NCI-H510A treated with DMSO at 0.1 percent for 48 hours (cell line): ENCODE measurements at regions not wholly inside any gene's neighbourhood (a gene's known extent, or its start where the extent isn't known, plus 50 kb on each side); places are given as distances from the start of the nearest gene placed in this dataset.
"Not testable (repeated sequence)": the region's sequence is repeated elsewhere in the genome, so short reads cannot be mapped to it uniquely, and the experiment has no call there.

ENCODE experiments used
- DNase-seq: peaks from one replicate; lab custom pipeline; 2025; lab: John Stamatoyannopoulos, UW

GRCh38 chr6:137309078-137309762 lies 90.0 kb upstream of the IFNGR1 start:
- DNase-seq = peak; percentile 14

- no peak for DNase-seq
Measured at GRCh38 chr6:137307163-137307854, 88.1 kb upstream of the IFNGR1 start.

- no peak for DNase-seq
Measured at GRCh38 chr6:137305691-137306090, 86.5 kb upstream of the IFNGR1 start.

GRCh38 chr6:137304020-137304780 lies 85.0 kb upstream of the IFNGR1 start:
- DNase-seq = no peak

GRCh38 chr6:137303441-137303840 lies 84.3 kb upstream of the IFNGR1 start:
- no peak for DNase-seq

GRCh38 chr6:137299681-137300080 lies 80.5 kb upstream of the IFNGR1 start:
- no peak for DNase-seq

GRCh38 chr6:137297887-137298286 lies 78.7 kb upstream of the IFNGR1 start:
- DNase-seq = no peak

GRCh38 chr6:137292326-137292725 lies 73.1 kb upstream of the IFNGR1 start:
- DNase-seq = not testable (repeated sequence)

GRCh38 chr6:137291441-137291840 lies 72.3 kb upstream of the IFNGR1 start:
- no peak for DNase-seq

GRCh38 chr6:137290601-137291261 lies 71.5 kb upstream of the IFNGR1 start:
- DNase-seq = no peak

GRCh38 chr6:137286916-137287315 lies 67.7 kb upstream of the IFNGR1 start:
- no peak for DNase-seq

GRCh38 chr6:137286368-137286767 lies 67.2 kb upstream of the IFNGR1 start:
- DNase-seq = no peak

GRCh38 chr6:137284811-137285110 lies 65.6 kb upstream of the IFNGR1 start:
- no peak for DNase-seq

GRCh38 chr6:137283940-137284810 lies 65.0 kb upstream of the IFNGR1 start:
- no peak for DNase-seq

- DNase-seq = no peak
Measured at GRCh38 chr6:137283080-137283479, 63.9 kb upstream of the IFNGR1 start.

- no peak for DNase-seq
Measured at GRCh38 chr6:137282254-137282653, 63.1 kb upstream of the IFNGR1 start.

- DNase-seq = not testable (repeated sequence)
Measured at GRCh38 chr6:137279279-137279678, 60.1 kb upstream of the IFNGR1 start.

GRCh38 chr6:137277971-137278637 lies 58.9 kb upstream of the IFNGR1 start:
- DNase-seq = no peak

GRCh38 chr6:137272403-137272802 lies 53.2 kb upstream of the IFNGR1 start:
- no peak for DNase-seq

- peak; percentile 35 for DNase-seq
Measured at GRCh38 chr6:137271245-137272183, 52.3 kb upstream of the IFNGR1 start.
